ENCODE measurements at regions not wholly inside any gene's neighbourhood (a gene's known extent, or its start where the extent isn't known, plus 50 kb on each side); places are given as distances from the start of the nearest gene placed in this dataset.

DNA sequence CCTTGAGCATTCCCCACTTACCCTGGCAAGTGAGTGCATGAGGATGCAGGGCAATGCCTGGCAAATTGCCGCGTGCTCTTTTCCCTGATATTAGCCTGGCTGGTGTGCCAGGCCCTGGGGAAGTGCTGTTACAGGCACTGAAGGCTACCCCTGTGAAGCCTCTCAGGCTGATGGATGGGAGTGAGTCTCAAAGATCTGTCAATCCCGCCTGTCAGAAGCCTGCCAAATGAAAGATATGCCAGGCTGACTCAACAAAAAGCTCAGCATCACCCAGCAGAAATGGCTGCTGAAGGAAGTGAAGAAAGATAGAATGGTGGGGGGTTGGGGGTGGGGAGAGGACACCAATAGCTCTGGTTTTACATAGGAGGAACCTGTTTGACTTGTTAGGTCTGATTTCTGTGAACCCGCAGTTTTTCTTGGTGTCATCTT, 112.1 kb downstream of the LACC1 start (continued):
- TF ChIP-seq ETS1 (IDR thresholded peaks at IDR 0.05) (no peak), CTCF (conservative IDR thresholded peaks at IDR 0.05; ENCODE audit: low read depth in 2 of 2) (no peak), CREB1 (CRISPR knock-in tag; IDR thresholded peaks at IDR 0.05; ENCODE audit: low read depth) (no peak), ZNF114 (CRISPR knock-in tag; IDR thresholded peaks at IDR 0.05) (no peak), NANOG (IDR thresholded peaks at IDR 0.05; ENCODE audit: borderline replicate concordance) (no peak), POLR2AphosphoS5 (IDR thresholded peaks at IDR 0.05; ENCODE audit: low read depth) (no peak), EZH2 (IDR thresholded peaks at IDR 0.05; ENCODE audit: low read depth, unreplicated experiment) (no peak), STAT1 (IDR thresholded peaks at IDR 0.05; ENCODE audit: unreplicated experiment) (no peak), ZNF331 (CRISPR knock-in tag; IDR thresholded peaks at IDR 0.05; ENCODE audit: low read depth) (no peak), EZH2phosphoT487 (IDR thresholded peaks at IDR 0.05; ENCODE audit: unreplicated experiment) (no peak)
- TF ChIP-seq, protein P1, sequence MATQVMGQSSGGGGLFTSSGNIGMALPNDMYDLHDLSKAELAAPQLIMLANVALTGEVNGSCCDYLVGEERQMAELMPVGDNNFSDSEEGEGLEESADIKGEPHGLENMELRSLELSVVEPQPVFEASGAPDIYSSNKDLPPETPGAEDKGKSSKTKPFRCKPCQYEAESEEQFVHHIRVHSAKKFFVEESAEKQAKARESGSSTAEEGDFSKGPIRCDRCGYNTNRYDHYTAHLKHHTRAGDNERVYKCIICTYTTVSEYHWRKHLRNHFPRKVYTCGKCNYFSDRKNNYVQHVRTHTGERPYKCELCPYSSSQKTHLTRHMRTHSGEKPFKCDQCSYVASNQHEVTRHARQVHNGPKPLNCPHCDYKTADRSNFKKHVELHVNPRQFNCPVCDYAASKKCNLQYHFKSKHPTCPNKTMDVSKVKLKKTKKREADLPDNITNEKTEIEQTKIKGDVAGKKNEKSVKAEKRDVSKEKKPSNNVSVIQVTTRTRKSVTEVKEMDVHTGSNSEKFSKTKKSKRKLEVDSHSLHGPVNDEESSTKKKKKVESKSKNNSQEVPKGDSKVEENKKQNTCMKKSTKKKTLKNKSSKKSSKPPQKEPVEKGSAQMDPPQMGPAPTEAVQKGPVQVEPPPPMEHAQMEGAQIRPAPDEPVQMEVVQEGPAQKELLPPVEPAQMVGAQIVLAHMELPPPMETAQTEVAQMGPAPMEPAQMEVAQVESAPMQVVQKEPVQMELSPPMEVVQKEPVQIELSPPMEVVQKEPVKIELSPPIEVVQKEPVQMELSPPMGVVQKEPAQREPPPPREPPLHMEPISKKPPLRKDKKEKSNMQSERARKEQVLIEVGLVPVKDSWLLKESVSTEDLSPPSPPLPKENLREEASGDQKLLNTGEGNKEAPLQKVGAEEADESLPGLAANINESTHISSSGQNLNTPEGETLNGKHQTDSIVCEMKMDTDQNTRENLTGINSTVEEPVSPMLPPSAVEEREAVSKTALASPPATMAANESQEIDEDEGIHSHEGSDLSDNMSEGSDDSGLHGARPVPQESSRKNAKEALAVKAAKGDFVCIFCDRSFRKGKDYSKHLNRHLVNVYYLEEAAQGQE (IDR thresholded peaks at IDR 0.05; ENCODE audit: unreplicated experiment), result no peak

DNA sequence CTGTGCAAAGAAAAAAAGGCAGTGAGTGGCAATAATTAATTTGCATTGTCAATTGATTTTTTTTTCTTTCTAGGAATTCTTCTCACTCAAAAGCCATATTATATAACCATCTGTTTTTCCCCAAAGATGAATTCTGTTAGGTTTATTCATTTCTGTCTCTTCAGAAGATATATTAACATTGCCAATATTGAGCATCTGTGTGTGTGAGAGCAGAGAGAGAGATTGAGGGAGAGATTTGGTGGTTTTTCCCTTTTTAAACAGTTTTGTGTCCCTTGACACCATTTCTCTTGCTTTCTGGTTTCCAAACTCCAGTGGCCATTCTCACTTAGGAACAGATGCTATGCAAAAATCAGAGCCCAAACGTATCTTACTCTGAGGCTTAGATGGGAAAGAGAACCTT, 112.5 kb downstream of the LACC1 start:
- no peak overlapping the region for H3K4me3 ChIP-seq
- Mint-ChIP-seq H3K36me3 (ENCODE audit: low read depth) (peaks cover 17% of the 10 kb centered on the region; the same call in 2 of the 3 replicates), H3K27ac (no peak overlapping the region), H3K4me1 (peaks cover 26% of the 10 kb centered on the region), H3K27me3 (ENCODE audit: insufficient read depth, low read depth, poor library complexity) (peaks cover 7% of the 10 kb centered on the region), H3K4me3 (no peak overlapping the region), H3K9me3 (peaks cover 15% of the 10 kb centered on the region; the same call in 2 of the 3 replicates)
- no peaks in the 10 kb centered on the region for H3K79me2 ChIP-seq (replicated peaks; ENCODE audit: insufficient read depth)
- peak overlapping the region; percentile 15; the same call in 1 of the 2 replicates for H2AFZ ChIP-seq
- H3K27ac ChIP-seq (ENCODE audit: low read depth), result no peak overlapping the region
- H3K27me3 ChIP-seq (ENCODE audit: insufficient read depth), result no peaks in the 10 kb centered on the region
- H4K20me1 ChIP-seq (replicated peaks; ENCODE audit: insufficient read depth), result no peaks in the 10 kb centered on the region
- peaks cover 13% of the 10 kb centered on the region for H3K4me1 ChIP-seq (ENCODE audit: insufficient read depth)
- peaks cover 3% of the 10 kb centered on the region for H3K9me2 ChIP-seq (ENCODE audit: insufficient read depth)
- H3K4me2 ChIP-seq, result no peak overlapping the region
- H3K36me3 ChIP-seq (ENCODE audit: insufficient read depth), result no peaks in the 10 kb centered on the region
- ATAC-seq (no peak), DNase-seq (ENCODE audit: low spot score) (no peak)
- no peaks in the 10 kb centered on the region for H3F3A ChIP-seq (replicated peaks; ENCODE audit: low read depth)
- no peak for TF ChIP-seq EZH2 (IDR thresholded peaks at IDR 0.05; ENCODE audit: low read depth, unreplicated experiment)
- TF ChIP-seq CTCF (conservative IDR thresholded peaks at IDR 0.05; ENCODE audit: low read depth in 2 of 2), result no peak
